22Rv1 (cell line): ENCODE measurements at regions not wholly inside any gene's neighbourhood (a gene's known extent, or its start where the extent isn't known, plus 50 kb on each side); places are given as distances from the start of the nearest gene placed in this dataset.

ENCODE experiments used
- CTCF ChIP-seq: fragments of 450-650 bp; IDR thresholded peaks from 2 replicates; pipeline ENCODE4 v1.5.1; 2017; ENCODE audit warnings: mild to moderate bottlenecking
- ZFX ChIP-seq: fragments of 450-650 bp; IDR thresholded peaks from 2 replicates; pipeline ENCODE4 v1.6.1; 2017; ENCODE audit warnings: antibody characterized with exemption, borderline replicate concordance

- TF ChIP-seq CTCF (no peak), ZFX (no peak)
Measured at GRCh38 chr4:55247521-55247920, 98.5 kb upstream of the SRD5A3 start.
